ENCODE measurements at regions not wholly inside any gene's neighbourhood (a gene's known extent, or its start where the extent isn't known, plus 50 kb on each side); places are given as distances from the start of the nearest gene placed in this dataset.

GRCh38 chr1:68758666-68759209, 261.9 kb upstream of the DEPDC1 start:
- Histone ChIP-seq H3K9ac (ENCODE audit: low read length) (no peak overlapping the region), H3K4me3 (ENCODE audit: low read length) (no peak overlapping the region), H4K20me1 (ENCODE audit: insufficient read depth) (no peaks in the 10 kb centered on the region), H2AFZ (ENCODE audit: low read depth, low read length) (no peak overlapping the region), H3K27me3 (ENCODE audit: insufficient read depth, low read depth, low read length) (no peaks in the 10 kb centered on the region), H3K79me2 (replicated peaks; ENCODE audit: insufficient read depth, low read length) (no peaks in the 10 kb centered on the region), H3K36me3 (ENCODE audit: insufficient read depth, low read length) (no peaks in the 10 kb centered on the region), H3K9me3 (ENCODE audit: low read length) (no peaks in the 10 kb centered on the region), H3K27ac (ENCODE audit: low read length) (no peak overlapping the region), H3F3A (ENCODE audit: insufficient read depth, low read length, poor library complexity, severe bottlenecking) (no peaks in the 10 kb centered on the region), H3K9me2 (ENCODE audit: insufficient read depth, low read length) (no peaks in the 10 kb centered on the region), H3K4me2 (ENCODE audit: low read length) (no peak overlapping the region)
- TF ChIP-seq EP300 (conservative IDR thresholded peaks at IDR 0.05; ENCODE audit: poor library complexity, severe bottlenecking) (no peak), EZH2 (IDR thresholded peaks at IDR 0.05; ENCODE audit: borderline replicate concordance, insufficient read depth, low read length, poor library complexity, severe bottlenecking) (no peak), POLR2AphosphoS5 (IDR thresholded peaks at IDR 0.05) (no peak), SMC3 (conservative IDR thresholded peaks at IDR 0.05; ENCODE audit: poor library complexity) (no peak), MXI1 (conservative IDR thresholded peaks at IDR 0.05; ENCODE audit: poor library complexity, severe bottlenecking) (no peak)
- TF ChIP-seq, protein P1, sequence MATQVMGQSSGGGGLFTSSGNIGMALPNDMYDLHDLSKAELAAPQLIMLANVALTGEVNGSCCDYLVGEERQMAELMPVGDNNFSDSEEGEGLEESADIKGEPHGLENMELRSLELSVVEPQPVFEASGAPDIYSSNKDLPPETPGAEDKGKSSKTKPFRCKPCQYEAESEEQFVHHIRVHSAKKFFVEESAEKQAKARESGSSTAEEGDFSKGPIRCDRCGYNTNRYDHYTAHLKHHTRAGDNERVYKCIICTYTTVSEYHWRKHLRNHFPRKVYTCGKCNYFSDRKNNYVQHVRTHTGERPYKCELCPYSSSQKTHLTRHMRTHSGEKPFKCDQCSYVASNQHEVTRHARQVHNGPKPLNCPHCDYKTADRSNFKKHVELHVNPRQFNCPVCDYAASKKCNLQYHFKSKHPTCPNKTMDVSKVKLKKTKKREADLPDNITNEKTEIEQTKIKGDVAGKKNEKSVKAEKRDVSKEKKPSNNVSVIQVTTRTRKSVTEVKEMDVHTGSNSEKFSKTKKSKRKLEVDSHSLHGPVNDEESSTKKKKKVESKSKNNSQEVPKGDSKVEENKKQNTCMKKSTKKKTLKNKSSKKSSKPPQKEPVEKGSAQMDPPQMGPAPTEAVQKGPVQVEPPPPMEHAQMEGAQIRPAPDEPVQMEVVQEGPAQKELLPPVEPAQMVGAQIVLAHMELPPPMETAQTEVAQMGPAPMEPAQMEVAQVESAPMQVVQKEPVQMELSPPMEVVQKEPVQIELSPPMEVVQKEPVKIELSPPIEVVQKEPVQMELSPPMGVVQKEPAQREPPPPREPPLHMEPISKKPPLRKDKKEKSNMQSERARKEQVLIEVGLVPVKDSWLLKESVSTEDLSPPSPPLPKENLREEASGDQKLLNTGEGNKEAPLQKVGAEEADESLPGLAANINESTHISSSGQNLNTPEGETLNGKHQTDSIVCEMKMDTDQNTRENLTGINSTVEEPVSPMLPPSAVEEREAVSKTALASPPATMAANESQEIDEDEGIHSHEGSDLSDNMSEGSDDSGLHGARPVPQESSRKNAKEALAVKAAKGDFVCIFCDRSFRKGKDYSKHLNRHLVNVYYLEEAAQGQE (IDR thresholded peaks at IDR 0.05; ENCODE audit: borderline replicate concordance): no peak

- Histone ChIP-seq H4K20me1 (ENCODE audit: insufficient read depth) (no peaks in the 10 kb centered on the region), H3F3A (ENCODE audit: insufficient read depth, low read length, poor library complexity, severe bottlenecking) (no peaks in the 10 kb centered on the region), H3K36me3 (ENCODE audit: insufficient read depth, low read length) (no peaks in the 10 kb centered on the region), H3K9me2 (ENCODE audit: insufficient read depth, low read length) (no peaks in the 10 kb centered on the region), H3K79me2 (replicated peaks; ENCODE audit: insufficient read depth, low read length) (no peaks in the 10 kb centered on the region), H3K27me3 (ENCODE audit: insufficient read depth, low read depth, low read length) (no peaks in the 10 kb centered on the region), H3K9me3 (ENCODE audit: low read length) (no peaks in the 10 kb centered on the region), H2AFZ (ENCODE audit: low read depth, low read length) (no peak overlapping the region), H3K4me3 (ENCODE audit: low read length) (no peak overlapping the region), H3K27ac (ENCODE audit: low read length) (no peak overlapping the region), H3K4me2 (ENCODE audit: low read length) (no peak overlapping the region), H3K9ac (ENCODE audit: low read length) (no peak overlapping the region)
- TF ChIP-seq, protein P1 (IDR thresholded peaks at IDR 0.05; ENCODE audit: borderline replicate concordance): no peak
- TF ChIP-seq EP300 (conservative IDR thresholded peaks at IDR 0.05; ENCODE audit: poor library complexity, severe bottlenecking): no peak
These were observed 271.1 kb upstream of the DEPDC1 start for GRCh38 chr1:68767941-68768340.
